GM20431 (cell line): ENCODE measurements at regions not wholly inside any gene's neighbourhood (a gene's known extent, or its start where the extent isn't known, plus 50 kb on each side); places are given as distances from the start of the nearest gene placed in this dataset.

Experiments used
- in situ Hi-C: fragments of 300-500 bp; cut with MseI, MboI; formaldehyde crosslinking; loops from one replicate; pipeline ENCODE4 v1.15.0; 2020; ENCODE audit warnings: low sequenced_read_pairs; ENCODE audit not compliant: unreplicated experiment

- in situ Hi-C loops = no loop called here
These were observed 58.1 kb upstream of the GPR26 start for GRCh38 chr10:123608047-123608446.

- in situ Hi-C loops = no loop called here
These were observed 54.9 kb upstream of the GPR26 start for GRCh38 chr10:123611243-123611642.

- in situ Hi-C loops = no loop called here
These were observed 54.3 kb upstream of the GPR26 start for GRCh38 chr10:123611876-123612275.

- in situ Hi-C loops = no loop called here
These were observed 52.8 kb upstream of the GPR26 start for GRCh38 chr10:123613346-123613850.

GRCh38 chr10:123614888-123615287 is 51.3 kb upstream of the GPR26 start:
- in situ Hi-C loops = no loop called here
